Neural cell (in vitro differentiated cells): ENCODE measurements at regions not wholly inside any gene's neighbourhood (a gene's known extent, or its start where the extent isn't known, plus 50 kb on each side); places are given as distances from the start of the nearest gene placed in this dataset.

Experiments
- EP300 ChIP-seq: fragments of 450-650 bp; conservative IDR thresholded peaks from 2 replicates; pipeline ENCODE4 v1.6.1; 2014; ENCODE audit warnings: antibody characterized with exemption, mild to moderate bottlenecking, moderate library complexity; ENCODE audit not compliant: poor library complexity, severe bottlenecking
- EZH2 ChIP-seq: fragments of 200-600, 300-800 bp; shearing (Covaris generic), sonication (generic); IDR thresholded peaks from 2 replicates; pipeline ENCODE4 v1.6.1; 2014; ENCODE audit warnings: antibody characterized with exemption, low read length, borderline replicate concordance, mild to moderate bottlenecking; ENCODE audit not compliant: insufficient read depth, poor library complexity, severe bottlenecking
- RAD21 ChIP-seq: fragments of 450-650 bp; conservative IDR thresholded peaks from 2 replicates; pipeline ENCODE4 v1.6.1; 2014; ENCODE audit warnings: antibody characterized with exemption, mild to moderate bottlenecking, moderate library complexity
- TAF1 ChIP-seq: IDR thresholded peaks from 2 replicates; pipeline ENCODE4 v1.6.1; 2012; ENCODE audit warnings: low read depth
- TF ChIP-seq, protein P1 (sequence below): fragments of 450-650 bp; IDR thresholded peaks from 2 replicates; pipeline ENCODE4 v1.5.1; 2014; ENCODE audit warnings: antibody characterized with exemption, mild to moderate bottlenecking, moderate library complexity; ENCODE audit not compliant: poor library complexity, severe bottlenecking

DNA sequence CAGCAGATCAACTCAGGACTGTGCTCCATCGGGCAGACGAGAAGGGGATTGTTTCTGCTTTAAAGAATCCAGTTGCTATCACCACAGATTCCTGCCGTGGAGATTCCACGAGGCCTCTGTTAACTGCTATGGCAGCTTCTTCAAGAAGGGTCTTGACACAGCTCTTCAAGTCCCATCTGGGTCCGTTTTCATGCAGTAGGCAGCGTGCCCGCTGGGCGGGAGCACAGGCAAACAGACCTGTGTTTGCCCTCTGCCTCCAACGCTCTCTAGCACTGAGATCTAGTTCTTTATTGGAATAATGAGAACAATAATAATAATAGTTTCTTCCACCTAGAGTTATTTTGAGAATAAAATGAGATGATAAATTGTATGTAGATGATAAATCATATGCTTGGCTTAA lies 127.2 kb upstream of the SP8 start:
- TF ChIP-seq, protein P1, sequence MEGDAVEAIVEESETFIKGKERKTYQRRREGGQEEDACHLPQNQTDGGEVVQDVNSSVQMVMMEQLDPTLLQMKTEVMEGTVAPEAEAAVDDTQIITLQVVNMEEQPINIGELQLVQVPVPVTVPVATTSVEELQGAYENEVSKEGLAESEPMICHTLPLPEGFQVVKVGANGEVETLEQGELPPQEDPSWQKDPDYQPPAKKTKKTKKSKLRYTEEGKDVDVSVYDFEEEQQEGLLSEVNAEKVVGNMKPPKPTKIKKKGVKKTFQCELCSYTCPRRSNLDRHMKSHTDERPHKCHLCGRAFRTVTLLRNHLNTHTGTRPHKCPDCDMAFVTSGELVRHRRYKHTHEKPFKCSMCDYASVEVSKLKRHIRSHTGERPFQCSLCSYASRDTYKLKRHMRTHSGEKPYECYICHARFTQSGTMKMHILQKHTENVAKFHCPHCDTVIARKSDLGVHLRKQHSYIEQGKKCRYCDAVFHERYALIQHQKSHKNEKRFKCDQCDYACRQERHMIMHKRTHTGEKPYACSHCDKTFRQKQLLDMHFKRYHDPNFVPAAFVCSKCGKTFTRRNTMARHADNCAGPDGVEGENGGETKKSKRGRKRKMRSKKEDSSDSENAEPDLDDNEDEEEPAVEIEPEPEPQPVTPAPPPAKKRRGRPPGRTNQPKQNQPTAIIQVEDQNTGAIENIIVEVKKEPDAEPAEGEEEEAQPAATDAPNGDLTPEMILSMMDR: no peak
- TF ChIP-seq EP300 (no peak), TAF1 (no peak), RAD21 (no peak), EZH2 (no peak)
